GM19397 (cell line): ENCODE measurements at regions not wholly inside any gene's neighbourhood (a gene's known extent, or its start where the extent isn't known, plus 50 kb on each side); places are given as distances from the start of the nearest gene placed in this dataset.

Experiments used
- ATAC-seq: cut with Tn5 transposase; IDR thresholded peaks from one replicate; pipeline ENCODE4 v1.9.1; 2021; ENCODE audit warnings: mild to moderate bottlenecking, moderate library complexity; ENCODE audit not compliant: unreplicated experiment

- ATAC-seq, result no peak
These were observed 113.9 kb upstream of the MGMT start for GRCh38 chr10:129353101-129353500.

GRCh38 chr10:129360046-129360445 is 107.0 kb upstream of the MGMT start:
- ATAC-seq, result no peak

GRCh38 chr10:129361676-129362376 is 105.2 kb upstream of the MGMT start:
- ATAC-seq, result no peak

- ATAC-seq, result no peak
These were observed 102.1 kb upstream of the MGMT start for GRCh38 chr10:129364949-129365348.

GRCh38 chr10:129365767-129366402 is 101.2 kb upstream of the MGMT start:
- ATAC-seq, result no peak

- ATAC-seq, result no peak
These were observed 100.6 kb upstream of the MGMT start for GRCh38 chr10:129366450-129366849.

GRCh38 chr10:129369566-129369965 is 97.5 kb upstream of the MGMT start:
- no peak for ATAC-seq

GRCh38 chr10:129371541-129371940 is 95.5 kb upstream of the MGMT start:
- ATAC-seq, result no peak

- no peak for ATAC-seq
These were observed 94.9 kb upstream of the MGMT start for GRCh38 chr10:129372172-129372571.

- no peak for ATAC-seq
These were observed 93.8 kb upstream of the MGMT start for GRCh38 chr10:129373231-129373630.

- ATAC-seq, result no peak
These were observed 93.3 kb upstream of the MGMT start for GRCh38 chr10:129373718-129374117.

- ATAC-seq, result no peak
These were observed 91.9 kb upstream of the MGMT start for GRCh38 chr10:129375171-129375570.

- no peak for ATAC-seq
These were observed 91.1 kb upstream of the MGMT start for GRCh38 chr10:129375912-129376311.

GRCh38 chr10:129380279-129380678 is 86.8 kb upstream of the MGMT start:
- no peak for ATAC-seq

- ATAC-seq, result no peak
These were observed 85.3 kb upstream of the MGMT start for GRCh38 chr10:129381741-129382140.

GRCh38 chr10:129382401-129382800 is 84.6 kb upstream of the MGMT start:
- no peak for ATAC-seq

- ATAC-seq, result no peak
These were observed 83.4 kb upstream of the MGMT start for GRCh38 chr10:129383651-129384050.

- no peak for ATAC-seq
These were observed 81.4 kb upstream of the MGMT start for GRCh38 chr10:129385600-129385999.

GRCh38 chr10:129386415-129387257 is 80.4 kb upstream of the MGMT start:
- no peak for ATAC-seq

- ATAC-seq, result no peak
These were observed 79.8 kb upstream of the MGMT start for GRCh38 chr10:129387258-129387525.

- no peak for ATAC-seq
These were observed 78.6 kb upstream of the MGMT start for GRCh38 chr10:129388435-129388834.

- no peak for ATAC-seq
These were observed 77.8 kb upstream of the MGMT start for GRCh38 chr10:129389194-129389593.
